Endothelial cell of umbilical vein (primary cell): ENCODE measurements at regions not wholly inside any gene's neighbourhood (a gene's known extent, or its start where the extent isn't known, plus 50 kb on each side); places are given as distances from the start of the nearest gene placed in this dataset.

Experiments used
- EZH2 ChIP-seq: IDR thresholded peaks from 2 replicates; pipeline ENCODE4 v1.6.1; 2012; ENCODE audit warnings: borderline replicate concordance, low read depth, mild to moderate bottlenecking, moderate library complexity, low read length, inconsistent platforms; ENCODE audit not compliant: severe bottlenecking
- GATA2 ChIP-seq: IDR thresholded peaks from 2 replicates; pipeline ENCODE4 v1.7.0; 2011; ENCODE audit warnings: low read depth, mild to moderate bottlenecking, moderate library complexity, mixed read lengths, low read length; ENCODE audit not compliant: insufficient read length, insufficient read depth
- MAX ChIP-seq: IDR thresholded peaks from 2 replicates; pipeline ENCODE4 v1.6.1; 2011; ENCODE audit not compliant: insufficient read depth, insufficient read length
- POLR2A ChIP-seq: IDR thresholded peaks from 2 replicates; pipeline ENCODE4 v1.6.1; 2012; ENCODE audit warnings: low read depth, mild to moderate bottlenecking, control low read depth, low read length
- POLR2AphosphoS5 ChIP-seq: IDR thresholded peaks from 2 replicates; pipeline ENCODE4 v1.6.1; 2012; ENCODE audit warnings: low read depth, mild to moderate bottlenecking, control low read depth, low read length, moderate library complexity; ENCODE audit not compliant: insufficient read depth
- TF ChIP-seq, protein P1 (sequence below), 2 donors: IDR thresholded peaks; 1 replicate in 1 of 2; 2 replicates in 1 of 2; pipeline ENCODE4 v1.5.1; 2011; ENCODE audit warnings: low read length in 2 of 2, mild to moderate bottlenecking in 2 of 2, moderate library complexity in 2 of 2, control low read depth in 1 of 2, inconsistent platforms in 1 of 2, low read depth in 1 of 2; ENCODE audit not compliant: insufficient read depth in 1 of 2; ENCODE audit errors: extremely low read depth in 1 of 2

DNA sequence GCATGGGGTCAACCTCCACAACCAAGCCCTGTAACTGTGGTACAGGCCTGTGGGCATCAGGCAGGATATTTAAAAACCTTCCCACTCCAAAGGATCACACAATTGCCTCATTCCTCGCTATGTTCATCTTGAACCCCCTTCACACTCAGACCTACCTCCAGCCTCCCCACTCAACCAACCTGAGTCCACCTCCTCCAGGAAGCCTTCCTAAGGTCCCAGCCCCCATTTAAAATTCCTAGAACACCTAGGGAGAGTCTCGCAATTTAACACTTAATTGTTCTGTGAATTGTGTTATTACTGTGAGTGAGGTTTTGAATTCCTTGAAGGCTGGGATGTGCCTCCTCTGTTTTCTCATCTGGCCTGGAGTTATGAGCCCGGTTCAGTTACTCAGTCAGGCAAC, 93.1 kb upstream of the SMNDC1 start:
- TF ChIP-seq EZH2 (no peak), MAX (no peak), POLR2A (no peak), POLR2AphosphoS5 (no peak), GATA2 (no peak)
- TF ChIP-seq, protein P1, sequence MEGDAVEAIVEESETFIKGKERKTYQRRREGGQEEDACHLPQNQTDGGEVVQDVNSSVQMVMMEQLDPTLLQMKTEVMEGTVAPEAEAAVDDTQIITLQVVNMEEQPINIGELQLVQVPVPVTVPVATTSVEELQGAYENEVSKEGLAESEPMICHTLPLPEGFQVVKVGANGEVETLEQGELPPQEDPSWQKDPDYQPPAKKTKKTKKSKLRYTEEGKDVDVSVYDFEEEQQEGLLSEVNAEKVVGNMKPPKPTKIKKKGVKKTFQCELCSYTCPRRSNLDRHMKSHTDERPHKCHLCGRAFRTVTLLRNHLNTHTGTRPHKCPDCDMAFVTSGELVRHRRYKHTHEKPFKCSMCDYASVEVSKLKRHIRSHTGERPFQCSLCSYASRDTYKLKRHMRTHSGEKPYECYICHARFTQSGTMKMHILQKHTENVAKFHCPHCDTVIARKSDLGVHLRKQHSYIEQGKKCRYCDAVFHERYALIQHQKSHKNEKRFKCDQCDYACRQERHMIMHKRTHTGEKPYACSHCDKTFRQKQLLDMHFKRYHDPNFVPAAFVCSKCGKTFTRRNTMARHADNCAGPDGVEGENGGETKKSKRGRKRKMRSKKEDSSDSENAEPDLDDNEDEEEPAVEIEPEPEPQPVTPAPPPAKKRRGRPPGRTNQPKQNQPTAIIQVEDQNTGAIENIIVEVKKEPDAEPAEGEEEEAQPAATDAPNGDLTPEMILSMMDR (IDR thresholded peaks at IDR 0.05; ENCODE audit: extremely low read depth in 1 of 2, insufficient read depth in 1 of 2, low read depth in 1 of 2, low read length in 2 of 2) = no peak
